Naive B cell (primary cell): ENCODE measurements at regions not wholly inside any gene's neighbourhood (a gene's known extent, or its start where the extent isn't known, plus 50 kb on each side); places are given as distances from the start of the nearest gene placed in this dataset.
"Not testable (repeated sequence)": the region's sequence is repeated elsewhere in the genome, so short reads cannot be mapped to it uniquely, and the experiment has no call there.

ENCODE experiments used
- ATAC-seq, 2 donors: fragments of 150-1000 bp; cut with Tn5 transposase; 2 replicates each; pipeline ENCODE4 v1.10.0; 2021; ENCODE audit warnings: low read depth in 2 of 2, mild to moderate bottlenecking in 2 of 2, moderate library complexity in 2 of 2
- DNase-seq: peaks from one replicate; pipeline ENCODE4 v3.0.0; 2022
- H3K27ac Mint-ChIP-seq, 6 donors: one replicate each; pipeline ENCODE4 v1.8.0; 2020 to 2022; ENCODE audit warnings: mild to moderate bottlenecking in 6 of 6, mixed read lengths in 6 of 6, moderate library complexity in 5 of 6, inconsistent platforms in 2 of 6
- H3K27me3 Mint-ChIP-seq, 3 donors: one replicate each; pipeline ENCODE4 v1.8.0; 2021 to 2022; ENCODE audit warnings: mixed read lengths in 3 of 3, mild to moderate bottlenecking in 1 of 3
- H3K36me3 Mint-ChIP-seq, 2 donors: one replicate each; pipeline ENCODE4 v1.8.0; 2020 to 2022; ENCODE audit warnings: mixed read lengths in 2 of 2, inconsistent platforms in 1 of 2, mild to moderate bottlenecking in 1 of 2
- H3K4me1 Mint-ChIP-seq, 3 donors: one replicate each; pipeline ENCODE4 v1.8.0; 2020 to 2022; ENCODE audit warnings: mixed read lengths in 3 of 3, inconsistent platforms in 1 of 3, mild to moderate bottlenecking in 1 of 3, moderate library complexity in 1 of 3
- H3K4me3 Mint-ChIP-seq, 8 donors: one replicate each; pipeline ENCODE4 v1.8.0; 2020 to 2022; ENCODE audit warnings: mild to moderate bottlenecking in 8 of 8, mixed read lengths in 8 of 8, moderate library complexity in 8 of 8, inconsistent platforms in 2 of 8
- H3K9me3 Mint-ChIP-seq, 7 donors: one replicate each; pipeline ENCODE4 v1.8.0; 2020 to 2022; ENCODE audit warnings: mixed read lengths in 7 of 7, mild to moderate bottlenecking in 5 of 7, inconsistent platforms in 2 of 7, moderate library complexity in 1 of 7

DNA sequence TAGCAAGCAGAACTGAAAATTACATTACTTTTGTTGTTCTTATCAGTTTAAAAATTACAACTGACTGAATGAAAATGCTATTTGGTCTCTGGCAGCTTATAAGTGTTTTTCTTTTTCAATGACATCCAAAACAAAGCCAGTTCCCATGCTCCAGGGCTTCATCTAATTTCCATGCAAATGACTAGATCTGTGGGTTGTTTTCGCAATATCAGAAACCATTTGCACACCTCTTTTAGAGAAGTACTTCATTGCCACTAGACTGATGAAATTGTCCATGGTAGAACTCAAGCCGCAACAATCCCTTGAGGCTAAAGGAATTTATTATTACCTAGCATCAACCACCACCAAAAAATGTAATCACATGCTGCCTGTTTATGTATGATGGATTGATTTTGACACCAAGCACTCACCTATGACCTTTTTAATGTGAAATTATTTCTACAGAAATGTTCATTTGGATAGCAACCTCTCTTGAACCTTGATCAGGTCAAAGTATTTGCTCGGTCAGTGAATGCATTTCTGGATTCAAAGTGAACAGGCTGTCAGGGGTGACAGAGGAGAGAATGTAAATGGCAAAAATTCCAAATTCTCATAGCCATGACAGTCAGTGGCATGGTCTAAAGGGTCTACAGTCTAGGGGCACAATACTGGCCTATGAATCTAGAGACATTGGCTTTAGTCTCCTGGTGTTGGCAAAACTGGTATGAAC, 769.3 kb downstream of the SORCS1 start:
- no peaks in the 10 kb centered on the region for H3K27me3 Mint-ChIP-seq
- no peak overlapping the region for H3K27ac Mint-ChIP-seq
- DNase-seq: no peak
- H3K36me3 Mint-ChIP-seq: no peaks in the 10 kb centered on the region
- H3K4me3 Mint-ChIP-seq: no peak overlapping the region
- no peak for ATAC-seq
- H3K9me3 Mint-ChIP-seq: peaks cover 0 to 7% (median 0%) of the 10 kb centered on the region in 7 donors
- no peaks in the 10 kb centered on the region for H3K4me1 Mint-ChIP-seq

DNA sequence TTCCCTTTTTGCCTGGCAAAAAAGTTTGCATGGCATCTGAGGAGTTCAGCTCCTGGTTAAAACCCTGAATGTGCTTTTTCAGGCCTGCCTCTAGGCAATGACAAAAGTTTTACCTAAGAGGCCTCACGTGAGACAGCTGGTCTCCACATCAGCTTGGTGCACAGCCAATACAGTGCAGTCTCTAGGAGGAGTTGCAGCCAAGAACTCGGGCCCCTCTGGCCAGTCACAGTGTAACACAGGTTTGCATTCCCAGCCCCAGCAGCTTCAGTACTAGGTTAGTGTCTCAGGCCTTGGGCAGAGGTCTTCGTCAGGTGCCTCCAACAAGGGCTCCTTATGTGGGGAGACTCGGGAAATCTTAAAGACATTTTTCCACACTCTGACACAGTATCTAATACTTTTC, 771.7 kb downstream of the SORCS1 start:
- no peaks in the 10 kb centered on the region for H3K36me3 Mint-ChIP-seq
- no peak overlapping the region for H3K27ac Mint-ChIP-seq
- H3K27me3 Mint-ChIP-seq: no peaks in the 10 kb centered on the region
- DNase-seq (no peak), ATAC-seq (no peak)
- no peak overlapping the region for H3K4me3 Mint-ChIP-seq
- peaks cover 0 to 4% (median 0%) of the 10 kb centered on the region in 7 donors for H3K9me3 Mint-ChIP-seq
- H3K4me1 Mint-ChIP-seq: no peaks in the 10 kb centered on the region

DNA sequence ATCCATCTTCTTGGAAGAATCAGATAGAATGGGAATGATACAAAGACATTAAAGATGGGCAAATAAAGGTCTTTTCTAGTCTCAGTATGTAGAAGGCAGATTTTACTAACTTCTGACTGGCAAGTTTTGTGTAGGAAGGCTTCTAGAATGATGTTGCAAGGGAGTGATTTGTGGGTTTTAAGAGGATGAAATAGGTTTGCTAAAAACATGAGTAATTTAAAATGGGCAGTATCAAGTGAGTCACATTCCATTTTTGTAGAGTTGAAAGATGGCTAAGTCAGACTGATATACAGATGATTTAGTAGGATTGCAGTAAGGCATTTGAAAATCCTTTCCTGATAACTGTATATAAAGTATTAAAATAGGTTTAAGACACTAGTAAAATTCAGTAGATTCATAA, 777.4 kb downstream of the SORCS1 start:
- no peaks in the 10 kb centered on the region for H3K4me1 Mint-ChIP-seq

DNA sequence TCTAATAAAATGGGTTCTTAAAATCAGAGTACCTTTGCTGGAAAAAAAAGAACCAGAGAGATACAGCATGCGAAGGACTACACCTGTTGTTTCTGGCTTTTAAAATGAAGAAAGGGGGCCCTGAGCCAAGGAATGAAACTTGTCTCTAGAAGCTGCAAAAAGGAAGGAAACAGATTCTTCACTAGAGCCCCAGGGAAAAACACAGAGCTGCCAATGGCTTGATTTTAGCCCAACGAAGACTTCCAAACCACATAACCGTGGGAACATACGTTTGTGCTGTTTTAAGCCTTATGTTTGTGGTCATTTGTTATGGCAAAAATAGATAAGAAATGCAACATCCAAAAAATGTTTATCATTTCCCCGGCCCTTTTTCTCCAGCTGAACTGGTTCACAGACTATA, 780.0 kb downstream of the SORCS1 start:
- ATAC-seq (no peak), DNase-seq (no peak)
- Mint-ChIP-seq H3K4me1 (no peaks in the 10 kb centered on the region), H3K4me3 (no peak overlapping the region), H3K9me3 (peaks cover 0 to 10% (median 3%) of the 10 kb centered on the region in 7 donors), H3K36me3 (no peaks in the 10 kb centered on the region), H3K27ac (no peak overlapping the region), H3K27me3 (no peaks in the 10 kb centered on the region)

More for the DNA sequence above, 777.4 kb downstream of the SORCS1 start:
- Mint-ChIP-seq H3K27ac (no peak overlapping the region), H3K4me3 (no peak overlapping the region), H3K27me3 (no peaks in the 10 kb centered on the region), H3K36me3 (no peaks in the 10 kb centered on the region), H3K9me3 (peaks cover 0 to 8% (median 0%) of the 10 kb centered on the region in 7 donors)
- no peak for DNase-seq
- ATAC-seq: no peak

DNA sequence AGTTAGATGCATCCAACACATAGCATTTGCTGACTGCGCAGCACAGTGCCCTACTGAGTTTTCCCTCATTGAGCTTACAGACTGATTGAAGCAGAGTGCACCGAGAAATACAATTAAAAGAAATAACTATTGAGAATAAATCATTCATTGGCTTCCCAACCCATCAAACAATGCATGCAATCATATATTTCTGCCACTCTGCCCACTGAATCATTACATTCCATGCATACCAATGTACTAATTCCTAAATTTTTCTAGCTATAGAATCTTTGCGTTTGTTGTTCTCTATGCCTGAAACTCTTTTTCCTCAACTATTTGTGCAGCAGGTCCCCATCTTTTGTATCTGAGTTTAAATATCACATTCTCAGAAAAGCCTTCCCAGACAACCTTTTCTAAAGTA, 783.8 kb downstream of the SORCS1 start:
- no peak overlapping the region for H3K4me3 Mint-ChIP-seq
- DNase-seq (no peak), ATAC-seq (no peak)
- no peak overlapping the region for H3K27ac Mint-ChIP-seq
- H3K27me3 Mint-ChIP-seq: no peaks in the 10 kb centered on the region
- peaks cover 0 to 31% (median 2%) of the 10 kb centered on the region in 7 donors for H3K9me3 Mint-ChIP-seq
- H3K36me3 Mint-ChIP-seq: no peaks in the 10 kb centered on the region
- H3K4me1 Mint-ChIP-seq: no peaks in the 10 kb centered on the region

DNA sequence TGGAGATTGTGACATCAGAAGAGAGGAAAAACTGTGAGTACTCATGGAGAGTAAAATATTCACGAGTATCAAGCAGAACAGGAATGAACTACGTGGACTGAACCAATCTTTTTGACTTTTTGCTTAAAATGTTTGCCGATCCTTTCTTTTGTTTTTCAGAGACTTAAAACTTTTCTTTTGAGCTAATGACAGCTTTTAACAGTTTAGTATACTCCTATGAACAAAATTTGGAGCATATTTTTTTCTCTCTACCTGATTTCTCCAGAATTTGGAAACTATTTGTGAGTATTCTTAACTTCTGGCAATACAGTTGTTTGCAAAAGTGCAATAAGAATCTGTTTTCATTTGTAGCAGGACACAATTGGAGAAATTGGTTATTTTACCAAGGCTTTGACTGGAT, 786.3 kb downstream of the SORCS1 start:
- H3K27ac Mint-ChIP-seq: no peak overlapping the region
- no peaks in the 10 kb centered on the region for H3K4me1 Mint-ChIP-seq
- no peaks in the 10 kb centered on the region for H3K27me3 Mint-ChIP-seq
- no peaks in the 10 kb centered on the region for H3K36me3 Mint-ChIP-seq
- ATAC-seq (no peak), DNase-seq (no peak)
- peaks cover 0 to 30% (median 3%) of the 10 kb centered on the region in 7 donors for H3K9me3 Mint-ChIP-seq
- H3K4me3 Mint-ChIP-seq: no peak overlapping the region

DNA sequence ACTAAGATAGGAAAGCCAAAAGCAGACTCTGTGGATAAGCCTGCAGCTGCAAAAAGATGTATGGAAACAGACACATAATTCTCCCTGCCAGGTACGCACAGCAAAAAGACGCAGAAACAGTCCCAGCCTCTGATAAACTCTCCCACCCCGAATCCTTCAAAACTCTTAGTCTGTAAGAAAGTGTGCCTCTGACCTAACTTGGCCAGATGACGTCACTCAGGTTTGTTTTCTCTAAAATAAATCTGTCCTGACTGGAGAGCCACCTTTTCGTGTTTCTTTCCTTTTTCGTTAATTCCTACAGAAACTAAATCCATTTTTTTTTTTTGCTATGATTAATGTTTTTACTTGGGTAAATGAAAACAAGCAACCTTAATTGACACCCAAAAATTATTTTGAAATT, 793.8 kb downstream of the SORCS1 start:
- Mint-ChIP-seq H3K27me3 (no peaks in the 10 kb centered on the region), H3K27ac (no peak overlapping the region), H3K4me3 (no peak overlapping the region), H3K36me3 (no peaks in the 10 kb centered on the region), H3K9me3 (peaks cover 0 to 5% (median 0%) of the 10 kb centered on the region in 7 donors), H3K4me1 (no peaks in the 10 kb centered on the region)
- DNase-seq (no peak), ATAC-seq (no peak)

DNA sequence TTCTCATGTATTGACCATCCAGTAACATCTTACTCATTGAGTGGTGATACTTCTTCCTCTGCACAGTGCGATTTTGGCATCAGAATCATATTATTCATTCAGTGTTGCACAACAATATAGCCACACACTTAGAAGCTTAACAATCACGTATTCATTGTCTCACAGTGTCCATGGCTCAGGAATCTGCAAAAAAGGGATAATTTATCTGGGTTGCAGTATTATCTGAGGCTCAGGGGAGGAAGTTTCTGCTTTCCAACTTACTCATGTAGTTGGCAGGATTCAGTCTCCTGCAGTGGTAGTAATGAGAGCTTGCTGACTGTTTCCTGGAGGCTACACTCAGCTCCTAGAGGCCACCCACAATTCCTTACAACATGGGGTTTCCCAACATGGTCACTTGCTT, 803.6 kb downstream of the SORCS1 start:
- Mint-ChIP-seq H3K4me3 (no peak overlapping the region), H3K9me3 (peaks cover 0 to 2% (median 0%) of the 10 kb centered on the region in 7 donors)
- ATAC-seq: no peak

DNA sequence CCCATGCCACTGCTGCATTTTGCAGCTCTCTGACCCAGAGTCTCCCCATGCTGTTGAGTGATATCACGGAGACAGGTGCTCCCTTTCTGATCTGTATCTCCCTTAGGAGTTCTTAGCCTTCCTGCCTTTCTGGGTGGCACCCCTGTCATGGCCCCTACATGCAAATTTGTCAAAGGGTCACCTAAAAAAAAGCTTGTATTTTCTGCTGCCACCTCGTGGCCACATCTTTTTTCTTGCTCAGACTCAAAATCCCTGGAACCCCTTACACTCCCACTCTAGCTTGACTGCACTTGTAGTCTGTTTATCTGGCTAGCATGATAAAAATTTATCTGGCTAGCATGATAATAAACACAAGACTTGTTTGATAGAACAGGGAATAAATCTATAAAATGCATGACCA, 809.1 kb downstream of the SORCS1 start:
- Mint-ChIP-seq H3K4me1 (no peaks in the 10 kb centered on the region), H3K4me3 (no peak overlapping the region), H3K36me3 (no peaks in the 10 kb centered on the region), H3K27ac (no peak overlapping the region), H3K9me3 (peaks cover 0 to 5% (median 1%) of the 10 kb centered on the region in 7 donors), H3K27me3 (no peaks in the 10 kb centered on the region)
- DNase-seq (no peak), ATAC-seq (no peak)

More for the DNA sequence above, 803.6 kb downstream of the SORCS1 start:
- Mint-ChIP-seq H3K36me3 (no peaks in the 10 kb centered on the region), H3K27ac (peak overlapping the region in 1 of 6 donors; percentile 35), H3K4me1 (no peaks in the 10 kb centered on the region), H3K27me3 (no peaks in the 10 kb centered on the region)
- no peak for DNase-seq

DNA sequence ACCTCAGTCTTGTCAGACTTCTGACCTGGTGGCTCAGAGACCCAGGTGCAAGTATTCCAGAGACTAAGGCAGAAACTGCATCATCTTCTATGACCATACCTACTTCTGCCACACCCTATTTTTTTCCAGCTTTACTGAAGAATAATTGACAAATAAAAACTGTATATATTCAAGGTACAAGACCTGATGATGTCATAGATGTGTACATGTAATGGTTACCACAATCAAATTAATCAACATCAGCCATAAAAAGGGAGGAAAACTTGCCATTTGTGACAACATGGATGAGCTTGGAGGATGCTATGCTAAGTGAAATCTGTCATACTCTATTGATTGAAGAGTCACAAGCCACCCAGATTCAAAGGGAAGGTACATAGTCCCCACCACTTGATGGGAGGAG, 815.6 kb downstream of the SORCS1 start:
- Mint-ChIP-seq H3K27ac (no peak overlapping the region), H3K9me3 (peaks cover 0 to 9% (median 3%) of the 10 kb centered on the region in 7 donors), H3K4me3 (no peak overlapping the region), H3K36me3 (no peaks in the 10 kb centered on the region), H3K27me3 (no peaks in the 10 kb centered on the region), H3K4me1 (no peaks in the 10 kb centered on the region)
- ATAC-seq (no peak), DNase-seq (no peak)

DNA sequence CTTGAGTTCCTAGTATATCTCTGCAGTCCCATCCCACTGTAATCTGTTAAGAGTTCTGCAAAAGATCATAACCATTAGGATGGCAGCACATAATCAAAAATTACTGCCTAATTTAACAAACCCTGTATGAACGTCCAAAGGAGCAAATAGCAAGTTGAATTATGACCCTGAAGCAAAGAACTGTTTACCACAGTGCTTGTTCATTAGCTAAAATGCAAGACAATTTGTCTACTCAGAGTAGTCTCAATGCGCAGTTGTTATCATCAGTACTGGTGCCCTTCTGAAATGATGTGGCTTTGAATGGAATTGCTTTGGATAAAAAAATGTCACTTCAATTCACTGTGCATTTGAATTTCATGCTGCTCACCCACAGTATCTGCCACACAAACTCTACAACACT, 817.0 kb downstream of the SORCS1 start:
- Mint-ChIP-seq H3K4me1 (no peaks in the 10 kb centered on the region), H3K27ac (no peak overlapping the region), H3K27me3 (no peaks in the 10 kb centered on the region), H3K36me3 (no peaks in the 10 kb centered on the region), H3K4me3 (no peak overlapping the region), H3K9me3 (peaks cover 0 to 9% (median 3%) of the 10 kb centered on the region in 7 donors)
- no peak for ATAC-seq
- DNase-seq: no peak

DNA sequence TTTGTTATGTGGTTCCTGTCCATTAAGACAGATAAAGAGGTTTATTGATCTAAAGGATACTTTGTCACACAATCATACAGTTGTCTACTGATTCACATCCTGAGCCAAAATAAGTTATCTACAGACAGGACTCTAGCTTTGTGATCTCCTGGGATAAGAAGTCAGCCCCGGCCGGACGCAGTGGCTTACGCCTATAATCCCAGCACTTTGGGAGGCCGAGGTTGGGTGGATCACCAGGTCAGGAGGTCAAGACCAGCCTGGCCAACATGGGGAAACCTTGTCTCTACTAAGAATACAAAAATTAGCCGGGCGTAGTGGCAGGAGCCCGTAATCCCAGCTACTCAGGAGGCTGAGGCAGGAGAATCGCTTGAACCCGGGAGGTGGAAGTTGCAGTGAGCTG, 821.0 kb downstream of the SORCS1 start:
- ATAC-seq, H3K4me3 Mint-ChIP-seq, H3K36me3 Mint-ChIP-seq, H3K4me1 Mint-ChIP-seq, DNase-seq, H3K27me3 Mint-ChIP-seq, H3K27ac Mint-ChIP-seq, H3K9me3 Mint-ChIP-seq: not testable (repeated sequence)

DNA sequence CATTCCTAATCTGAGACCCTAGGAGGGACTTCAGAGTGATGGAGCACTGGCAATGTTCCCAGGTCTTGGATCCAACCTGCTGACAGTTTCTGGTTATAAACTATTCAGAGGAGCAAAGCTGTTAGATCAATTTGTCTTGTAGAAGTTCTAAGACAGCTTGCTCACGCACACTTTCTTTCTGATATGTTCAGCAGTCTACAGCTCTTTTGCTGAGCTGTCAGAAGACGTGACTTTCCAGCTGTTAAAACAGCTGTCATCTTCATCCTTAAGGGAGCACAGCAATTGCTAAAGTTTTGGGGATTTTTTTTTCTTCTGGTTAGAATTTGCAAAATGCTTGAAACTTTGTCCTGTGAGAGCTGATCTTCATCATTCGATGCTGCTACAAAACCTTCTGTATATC, 823.1 kb downstream of the SORCS1 start:
- DNase-seq (no peak), ATAC-seq (no peak)
- H3K4me3 Mint-ChIP-seq: no peak overlapping the region
- no peaks in the 10 kb centered on the region for H3K27me3 Mint-ChIP-seq
- H3K4me1 Mint-ChIP-seq: no peaks in the 10 kb centered on the region
- no peak overlapping the region for H3K27ac Mint-ChIP-seq
- no peaks in the 10 kb centered on the region for H3K36me3 Mint-ChIP-seq
- H3K9me3 Mint-ChIP-seq: peaks cover 0 to 4% (median 2%) of the 10 kb centered on the region in 7 donors

DNA sequence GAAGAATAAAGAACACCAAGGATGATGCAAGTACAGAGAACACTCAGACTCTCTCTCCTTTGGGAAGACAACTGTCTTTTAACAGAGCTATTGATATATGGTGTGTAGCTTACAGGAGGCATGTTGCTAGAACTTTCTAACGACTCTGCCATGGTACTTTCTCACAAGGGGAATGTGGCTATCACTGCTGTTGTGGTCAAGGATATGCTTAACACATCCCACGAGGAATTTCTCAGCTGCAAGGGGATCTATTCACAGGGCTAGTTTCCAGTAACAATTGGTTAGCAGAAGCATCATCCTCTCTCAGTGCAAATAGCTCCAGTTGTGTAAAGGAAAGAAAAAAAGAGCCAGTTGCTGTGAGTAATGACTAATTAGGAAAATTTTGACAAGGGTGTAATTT, 826.0 kb downstream of the SORCS1 start:
- no peaks in the 10 kb centered on the region for H3K27me3 Mint-ChIP-seq
- H3K27ac Mint-ChIP-seq: no peak overlapping the region
- no peak for ATAC-seq
- no peak for DNase-seq
- peaks cover 0 to 7% (median 3%) of the 10 kb centered on the region in 7 donors for H3K9me3 Mint-ChIP-seq
- no peak overlapping the region for H3K4me3 Mint-ChIP-seq
- no peaks in the 10 kb centered on the region for H3K4me1 Mint-ChIP-seq
- H3K36me3 Mint-ChIP-seq: no peaks in the 10 kb centered on the region

DNA sequence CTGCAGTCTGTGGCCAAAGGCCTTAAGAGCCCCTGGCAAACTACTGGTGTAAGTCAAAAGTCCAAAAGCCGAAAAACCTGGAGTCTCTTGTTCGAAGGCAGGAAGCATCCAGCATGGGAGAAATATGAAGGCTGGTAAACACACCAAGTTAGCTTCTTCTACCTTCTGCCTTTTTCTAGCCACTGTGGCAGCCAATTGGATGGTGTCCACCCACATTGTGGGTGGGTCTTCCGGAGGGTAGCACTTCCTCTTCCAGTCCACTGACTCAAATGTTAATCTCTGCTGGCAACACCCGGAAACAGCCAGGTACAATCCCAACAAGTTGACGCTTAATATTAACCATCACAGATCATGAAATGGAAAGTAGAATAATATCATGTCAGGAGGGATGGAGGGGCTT, 827.6 kb downstream of the SORCS1 start:
- no peaks in the 10 kb centered on the region for H3K36me3 Mint-ChIP-seq

More for the DNA sequence above, 827.6 kb downstream of the SORCS1 start:
- Mint-ChIP-seq H3K27ac (no peak overlapping the region), H3K4me3 (no peak overlapping the region), H3K27me3 (no peaks in the 10 kb centered on the region), H3K4me1 (no peaks in the 10 kb centered on the region), H3K9me3 (peaks cover 0 to 7% (median 3%) of the 10 kb centered on the region in 7 donors)
- ATAC-seq: no peak
- DNase-seq: no peak
